CD14-positive monocyte (primary cell): ENCODE measurements at regions not wholly inside any gene's neighbourhood (a gene's known extent, or its start where the extent isn't known, plus 50 kb on each side); places are given as distances from the start of the nearest gene placed in this dataset.

ENCODE experiments used
- DNase-seq, 3 donors: peaks; one replicate each; pipeline ENCODE4 v3.0.0-alpha.2; 2011 to 2022
- H2AFZ ChIP-seq: 2 replicates; pipeline ENCODE4 v1.6.0; 2012; ENCODE audit warnings: mild to moderate bottlenecking, low read depth, low read length, inconsistent platforms; ENCODE audit not compliant: insufficient read depth, poor library complexity, severe bottlenecking
- H3K27ac ChIP-seq, 2 donors: 1 replicate in 1 of 2; 2 replicates in 1 of 2; pipeline ENCODE4 v1.5.1; 2012 to 2013; ENCODE audit warnings: low read length in 2 of 2, control low read depth in 1 of 2, inconsistent platforms in 1 of 2, low read depth in 1 of 2, mild to moderate bottlenecking in 1 of 2
- H3K27me3 ChIP-seq, 2 donors: one replicate each; pipeline versions ENCODE4 v1.6.0 to v1.6.1; 2011 to 2013; ENCODE audit warnings: low read length in 2 of 2; ENCODE audit not compliant: control insufficient read depth in 2 of 2, insufficient read depth in 2 of 2
- H3K36me3 ChIP-seq, 2 donors: replicated peaks in 1 of 2; 1 replicate in 1 of 2; 2 replicates in 1 of 2; pipeline versions ENCODE4 v1.5.1 to v1.6.1; 2012 to 2013; ENCODE audit warnings: low read length in 2 of 2, control low read depth in 1 of 2, inconsistent platforms in 1 of 2, mild to moderate bottlenecking in 1 of 2; ENCODE audit not compliant: insufficient read depth in 2 of 2, control insufficient read depth in 1 of 2
- H3K4me1 ChIP-seq, 2 donors: 1 replicate in 1 of 2; 2 replicates in 1 of 2; pipeline versions ENCODE4 v1.5.1 to v1.6.1; 2012 to 2013; ENCODE audit warnings: low read length in 2 of 2, control low read depth in 1 of 2, inconsistent platforms in 1 of 2, mild to moderate bottlenecking in 1 of 2, moderate library complexity in 1 of 2; ENCODE audit not compliant: insufficient read depth in 2 of 2, control insufficient read depth in 1 of 2
- H3K4me2 ChIP-seq: replicated peaks from 2 replicates; pipeline ENCODE3; 2012; ENCODE audit warnings: low read length, moderate library complexity, mild to moderate bottlenecking; ENCODE audit not compliant: poor library complexity, severe bottlenecking; ENCODE audit errors: extremely low read depth
- H3K4me3 ChIP-seq, 3 experiments: fragments of 200-600 bp in 1 of 3; sonication (generic) in 1 of 3; replicated peaks in 1 of 3; 1 replicate in 2 of 3; 2 replicates in 1 of 3; pipeline ENCODE4 v1.5.1; 2011 to 2013; ENCODE audit warnings: low read length in 3 of 3, mild to moderate bottlenecking in 3 of 3, control low read depth in 2 of 3, low read depth in 2 of 3, inconsistent platforms in 1 of 3, moderate library complexity in 1 of 3
- H3K79me2 ChIP-seq: 2 replicates; pipeline ENCODE4 v1.6.0; 2012; ENCODE audit warnings: mild to moderate bottlenecking, control low read depth, inconsistent platforms, low read length, moderate library complexity; ENCODE audit not compliant: insufficient read depth
- H3K9ac ChIP-seq: 2 replicates; pipeline ENCODE4 v1.6.0; 2017; ENCODE audit warnings: low read length, mild to moderate bottlenecking; ENCODE audit not compliant: insufficient read depth, poor library complexity, severe bottlenecking
- H3K9me3 ChIP-seq, 2 donors: replicated peaks in 1 of 2; 1 replicate in 1 of 2; 2 replicates in 1 of 2; pipeline versions ENCODE4 v1.5.1 to v1.6.1; 2012 to 2013; ENCODE audit warnings: low read length in 2 of 2, control low read depth in 1 of 2; ENCODE audit not compliant: control insufficient read depth in 1 of 2, insufficient read depth in 1 of 2
- H4K20me1 ChIP-seq: 2 replicates; pipeline ENCODE4 v1.6.0; 2012; ENCODE audit warnings: mild to moderate bottlenecking, low read length, control low read depth, moderate library complexity; ENCODE audit not compliant: insufficient read depth
- H3K27ac Mint-ChIP-seq, 7 donors: one replicate each; pipeline ENCODE4 v1.8.0; 2020; ENCODE audit warnings: mild to moderate bottlenecking in 7 of 7, mixed read lengths in 7 of 7, moderate library complexity in 6 of 7, inconsistent platforms in 2 of 7
- H3K27me3 Mint-ChIP-seq, 3 donors: one replicate each; pipeline ENCODE4 v1.8.0; 2021 to 2022; ENCODE audit warnings: low read depth in 3 of 3, mild to moderate bottlenecking in 3 of 3, mixed read lengths in 3 of 3, moderate library complexity in 3 of 3, inconsistent platforms in 1 of 3
- H3K36me3 Mint-ChIP-seq, 2 donors: one replicate each; pipeline ENCODE4 v1.8.0; 2020; ENCODE audit warnings: mixed read lengths in 2 of 2, inconsistent platforms in 1 of 2, mild to moderate bottlenecking in 1 of 2
- H3K4me1 Mint-ChIP-seq: one replicate; pipeline ENCODE4 v1.8.0; 2020; ENCODE audit warnings: mild to moderate bottlenecking, mixed read lengths
- H3K4me3 Mint-ChIP-seq, 2 donors: one replicate each; pipeline ENCODE4 v1.8.0; 2020; ENCODE audit warnings: mild to moderate bottlenecking in 2 of 2, mixed read lengths in 2 of 2, moderate library complexity in 1 of 2
- H3K9me3 Mint-ChIP-seq, 7 donors: one replicate each; pipeline ENCODE4 v1.8.0; 2020 to 2022; ENCODE audit warnings: mixed read lengths in 7 of 7, mild to moderate bottlenecking in 6 of 7, moderate library complexity in 6 of 7, inconsistent platforms in 2 of 7
- WGBS: methylation state at CpG from one replicate; pipeline ENCODE4 v1.1.5; 2013; ENCODE audit warnings: missing lambda C conversion rate; ENCODE audit not compliant: insufficient coverage; 5-methylcytosine and 5-hydroxymethylcytosine counted together
- intact Hi-C, 2 donors: fragments of 100-400 bp; cut with micrococcal nuclease; formaldehyde crosslinking; loops; one replicate each; pipeline versions ENCODE4 v1.15.0 to v1.15.1; 2023
- TF ChIP-seq, protein P1 (sequence below): fragments of 200-600 bp; IDR thresholded peaks from one replicate; pipeline ENCODE4 v1.8.0; 2022; ENCODE audit warnings: antibody characterized with exemption, mild to moderate bottlenecking

DNA sequence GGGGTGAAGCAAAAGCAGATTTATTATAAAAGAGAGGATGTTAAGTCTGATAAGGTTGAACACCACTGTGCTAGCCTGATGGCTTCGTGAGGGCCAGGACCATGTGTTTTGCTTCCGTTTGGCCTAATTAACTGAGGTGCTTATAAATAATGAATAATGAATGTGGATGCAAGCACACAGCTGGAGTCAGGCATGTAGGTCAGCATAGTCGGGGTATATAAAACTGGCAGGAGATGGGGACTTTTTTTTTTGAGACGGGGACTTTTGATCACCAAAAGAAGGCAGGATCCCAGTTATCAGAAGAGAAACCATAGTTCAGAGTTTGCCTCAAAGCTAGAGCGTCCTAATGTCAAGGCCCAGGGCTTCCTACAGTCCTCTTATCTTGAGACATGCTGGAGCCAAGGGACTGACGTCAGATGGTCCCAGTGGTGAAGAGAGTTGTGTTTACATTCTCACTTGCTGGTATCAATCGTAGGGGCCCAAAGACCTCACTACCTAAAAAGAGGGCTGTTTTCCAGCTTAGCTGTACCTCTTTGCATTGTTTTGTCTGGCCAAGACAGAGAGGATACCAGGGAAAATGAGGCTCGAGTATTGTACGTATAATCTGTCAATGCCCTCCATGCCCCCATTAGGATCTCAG lies 50.4 kb downstream of the RTL9 start:
- Mint-ChIP-seq H3K27ac (no peak overlapping the region), H3K27me3 (peaks cover 0 to 13% (median 0%) of the 10 kb centered on the region in 3 donors), H3K4me3 (no peak overlapping the region), H3K9me3 (no peaks in the 10 kb centered on the region), H3K36me3 (no peaks in the 10 kb centered on the region), H3K4me1 (peaks cover 4% of the 10 kb centered on the region)
- Histone ChIP-seq H3K27ac (no peak overlapping the region), H3K9ac (no peak overlapping the region), H4K20me1 (no peaks in the 10 kb centered on the region), H3K36me3 (no peaks in the 10 kb centered on the region), H3K4me1 (no peaks in the 10 kb centered on the region), H2AFZ (no peak overlapping the region), H3K79me2 (no peaks in the 10 kb centered on the region), H3K9me3 (no peaks in the 10 kb centered on the region), H3K4me2 (no peak overlapping the region), H3K27me3 (no peaks in the 10 kb centered on the region), H3K4me3 (no peak overlapping the region)
- TF ChIP-seq, protein P1, sequence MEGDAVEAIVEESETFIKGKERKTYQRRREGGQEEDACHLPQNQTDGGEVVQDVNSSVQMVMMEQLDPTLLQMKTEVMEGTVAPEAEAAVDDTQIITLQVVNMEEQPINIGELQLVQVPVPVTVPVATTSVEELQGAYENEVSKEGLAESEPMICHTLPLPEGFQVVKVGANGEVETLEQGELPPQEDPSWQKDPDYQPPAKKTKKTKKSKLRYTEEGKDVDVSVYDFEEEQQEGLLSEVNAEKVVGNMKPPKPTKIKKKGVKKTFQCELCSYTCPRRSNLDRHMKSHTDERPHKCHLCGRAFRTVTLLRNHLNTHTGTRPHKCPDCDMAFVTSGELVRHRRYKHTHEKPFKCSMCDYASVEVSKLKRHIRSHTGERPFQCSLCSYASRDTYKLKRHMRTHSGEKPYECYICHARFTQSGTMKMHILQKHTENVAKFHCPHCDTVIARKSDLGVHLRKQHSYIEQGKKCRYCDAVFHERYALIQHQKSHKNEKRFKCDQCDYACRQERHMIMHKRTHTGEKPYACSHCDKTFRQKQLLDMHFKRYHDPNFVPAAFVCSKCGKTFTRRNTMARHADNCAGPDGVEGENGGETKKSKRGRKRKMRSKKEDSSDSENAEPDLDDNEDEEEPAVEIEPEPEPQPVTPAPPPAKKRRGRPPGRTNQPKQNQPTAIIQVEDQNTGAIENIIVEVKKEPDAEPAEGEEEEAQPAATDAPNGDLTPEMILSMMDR, result no peak
- WGBS, result 90% methylated on average over 4 of the region's 9 CpGs
- intact Hi-C loops, result loop anchor here in 1 of 2 donors (5.0 kb wide), 1 partner anchor 247 kb away; no protein-coding TSS in a partner anchor
- DNase-seq, result no peak

DNA sequence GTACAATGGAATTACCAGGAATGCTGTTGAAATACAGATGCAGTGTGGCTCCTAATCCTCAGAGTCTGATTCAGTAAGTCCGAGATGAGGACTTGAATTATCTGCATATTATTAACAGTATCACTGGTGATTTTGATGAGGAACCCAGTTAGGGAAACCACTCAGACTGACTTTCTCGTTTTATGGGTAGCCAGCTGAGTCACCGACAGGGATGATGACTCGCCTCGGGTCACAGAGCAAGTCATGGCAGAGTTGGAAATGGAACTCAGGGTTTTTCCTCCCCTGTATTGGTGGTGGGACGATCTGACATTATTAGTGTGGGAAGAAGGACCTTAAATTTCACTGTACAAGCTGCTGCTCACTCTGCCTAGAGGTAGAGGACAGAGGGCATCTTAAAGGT lies 51.3 kb downstream of the RTL9 start:
- intact Hi-C loops, result loop anchor here (5.0 kb wide), 1 partner anchor 248 kb away; no protein-coding TSS in a partner anchor
- Mint-ChIP-seq H3K27me3 (peaks cover 0 to 13% (median 0%) of the 10 kb centered on the region in 3 donors), H3K4me1 (peaks cover 4% of the 10 kb centered on the region), H3K36me3 (no peaks in the 10 kb centered on the region), H3K9me3 (no peaks in the 10 kb centered on the region), H3K27ac (no peak overlapping the region), H3K4me3 (no peak overlapping the region)
- H3K9me3 ChIP-seq, result no peaks in the 10 kb centered on the region
- H3K9ac ChIP-seq, result no peak overlapping the region
- no peaks in the 10 kb centered on the region for H4K20me1 ChIP-seq
- H3K27me3 ChIP-seq, result no peaks in the 10 kb centered on the region
- H2AFZ ChIP-seq, result no peak overlapping the region
- TF ChIP-seq, protein P1, result no peak
- H3K36me3 ChIP-seq, result no peaks in the 10 kb centered on the region
- no peak overlapping the region for H3K4me3 ChIP-seq
- WGBS, result no CpG with 5 or more reads among the region's 6 CpGs
- H3K79me2 ChIP-seq, result no peaks in the 10 kb centered on the region
- H3K27ac ChIP-seq, result no peak overlapping the region
- no peaks in the 10 kb centered on the region for H3K4me1 ChIP-seq
- peak in 2 of 3 donors; percentile 4 to 50 for DNase-seq
- no peak overlapping the region for H3K4me2 ChIP-seq
